ENCODE measurements at regions not wholly inside any gene's neighbourhood (a gene's known extent, or its start where the extent isn't known, plus 50 kb on each side); places are given as distances from the start of the nearest gene placed in this dataset.

DNA sequence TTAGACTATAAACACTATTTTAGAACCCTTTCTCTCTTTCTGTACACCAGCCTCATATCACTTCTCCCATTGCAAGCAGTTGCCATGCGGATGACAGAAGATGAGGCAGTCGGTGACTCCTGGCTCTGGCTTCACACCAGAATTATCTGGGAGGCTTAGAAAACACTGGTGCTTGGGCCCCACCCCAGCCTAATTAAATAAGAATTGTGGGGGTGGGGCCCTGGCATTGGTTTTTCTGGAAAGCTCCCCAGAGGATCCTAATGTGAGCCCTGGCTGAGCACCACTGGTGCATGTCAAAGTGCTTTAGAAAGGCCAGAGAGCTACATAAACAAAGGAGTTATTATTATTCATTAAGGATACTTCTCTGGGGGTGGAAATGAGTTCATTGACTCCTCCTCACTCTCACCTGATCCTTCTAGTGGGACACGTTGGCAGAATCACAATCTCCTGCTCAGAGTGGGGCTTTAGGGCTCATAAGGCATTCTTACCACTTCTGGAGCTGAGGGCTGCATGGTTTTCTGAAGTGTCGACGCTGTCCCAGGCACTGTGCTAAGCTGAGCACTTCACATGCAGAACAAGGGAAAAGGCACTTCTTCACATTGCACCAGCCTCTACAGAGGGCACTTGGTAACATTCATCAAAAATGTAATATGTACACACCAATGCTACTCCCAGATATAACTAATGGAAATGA, 188.5 kb upstream of the TLE3 start:
- Histone ChIP-seq H2AFZ (no peak overlapping the region), H3K79me2 (no peaks in the 10 kb centered on the region), H3K9me3 (ENCODE audit: low read depth) (no peaks in the 10 kb centered on the region), H4K20me1 (ENCODE audit: insufficient read depth, poor library complexity, severe bottlenecking) (no peaks in the 10 kb centered on the region), H3K27ac (no peak overlapping the region), H3K4me1 (ENCODE audit: insufficient read depth) (peaks cover 10% of the 10 kb centered on the region), H3K9me2 (replicated peaks; ENCODE audit: insufficient read depth) (no peaks in the 10 kb centered on the region), H3K4me3 (no peak overlapping the region), H3K4me2 (no peak overlapping the region), H3K27me3 (no peaks in the 10 kb centered on the region), H3K36me3 (replicated peaks; ENCODE audit: insufficient read depth, low read depth) (no peaks in the 10 kb centered on the region)
- DNase-seq (ENCODE audit: low spot score), result peak; percentile 2
- TF ChIP-seq, protein P1, sequence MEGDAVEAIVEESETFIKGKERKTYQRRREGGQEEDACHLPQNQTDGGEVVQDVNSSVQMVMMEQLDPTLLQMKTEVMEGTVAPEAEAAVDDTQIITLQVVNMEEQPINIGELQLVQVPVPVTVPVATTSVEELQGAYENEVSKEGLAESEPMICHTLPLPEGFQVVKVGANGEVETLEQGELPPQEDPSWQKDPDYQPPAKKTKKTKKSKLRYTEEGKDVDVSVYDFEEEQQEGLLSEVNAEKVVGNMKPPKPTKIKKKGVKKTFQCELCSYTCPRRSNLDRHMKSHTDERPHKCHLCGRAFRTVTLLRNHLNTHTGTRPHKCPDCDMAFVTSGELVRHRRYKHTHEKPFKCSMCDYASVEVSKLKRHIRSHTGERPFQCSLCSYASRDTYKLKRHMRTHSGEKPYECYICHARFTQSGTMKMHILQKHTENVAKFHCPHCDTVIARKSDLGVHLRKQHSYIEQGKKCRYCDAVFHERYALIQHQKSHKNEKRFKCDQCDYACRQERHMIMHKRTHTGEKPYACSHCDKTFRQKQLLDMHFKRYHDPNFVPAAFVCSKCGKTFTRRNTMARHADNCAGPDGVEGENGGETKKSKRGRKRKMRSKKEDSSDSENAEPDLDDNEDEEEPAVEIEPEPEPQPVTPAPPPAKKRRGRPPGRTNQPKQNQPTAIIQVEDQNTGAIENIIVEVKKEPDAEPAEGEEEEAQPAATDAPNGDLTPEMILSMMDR (IDR thresholded peaks at IDR 0.05; ENCODE audit: poor library complexity), result no peak
- TF ChIP-seq EZH2phosphoT487 (IDR thresholded peaks at IDR 0.05; ENCODE audit: low read depth, severe bottlenecking, unreplicated experiment) (no peak), EZH2 (IDR thresholded peaks at IDR 0.05; ENCODE audit: borderline replicate concordance) (no peak)
- WGBS (ENCODE audit: low lambda C conversion rate, missing lambda C conversion rate), result 70% methylated on average over 5 of the region's 5 CpGs

DNA sequence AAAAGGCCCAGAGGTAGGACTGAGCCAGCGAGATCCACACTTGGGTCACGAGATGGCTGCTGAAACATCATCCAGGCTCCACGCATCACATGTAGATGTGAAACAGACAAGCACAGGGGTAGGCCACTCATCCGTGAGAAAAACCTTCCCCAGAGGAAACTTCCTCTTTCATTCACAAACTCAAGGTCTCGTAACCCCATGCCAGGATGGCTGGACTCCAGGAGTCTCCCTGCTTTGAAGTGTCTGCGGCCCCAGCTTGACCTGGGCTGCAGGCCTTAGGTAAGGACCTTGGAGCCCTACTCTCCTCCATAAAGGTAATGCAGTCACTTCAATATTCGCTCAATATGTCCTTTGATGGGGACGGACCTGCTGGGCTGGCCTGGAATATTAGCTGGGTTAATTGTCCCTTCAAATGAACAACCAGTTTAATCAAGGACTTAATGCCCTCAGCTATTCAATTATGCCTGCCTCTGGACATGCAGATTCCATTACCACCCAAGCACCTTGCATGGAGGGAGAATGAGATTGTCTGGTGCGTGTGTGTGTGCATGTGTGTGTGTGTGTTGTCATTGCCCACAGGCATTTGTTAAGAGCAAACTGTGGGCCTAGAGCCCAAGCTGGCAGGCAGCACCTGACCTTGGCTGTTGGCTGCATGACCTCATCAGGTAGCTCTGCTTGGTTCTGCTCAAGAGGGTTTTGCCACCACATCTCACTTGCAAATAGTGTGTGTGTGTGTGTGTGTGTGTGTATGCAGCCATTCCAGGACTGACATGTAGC, 186.9 kb upstream of the TLE3 start:
- 95% methylated on average over 9 of the region's 9 CpGs for WGBS (ENCODE audit: low lambda C conversion rate, missing lambda C conversion rate)
- TF ChIP-seq, protein P1 (IDR thresholded peaks at IDR 0.05; ENCODE audit: poor library complexity), result no peak
- TF ChIP-seq EZH2phosphoT487 (IDR thresholded peaks at IDR 0.05; ENCODE audit: low read depth, severe bottlenecking, unreplicated experiment) (no peak), EZH2 (IDR thresholded peaks at IDR 0.05; ENCODE audit: borderline replicate concordance) (no peak)

DNA sequence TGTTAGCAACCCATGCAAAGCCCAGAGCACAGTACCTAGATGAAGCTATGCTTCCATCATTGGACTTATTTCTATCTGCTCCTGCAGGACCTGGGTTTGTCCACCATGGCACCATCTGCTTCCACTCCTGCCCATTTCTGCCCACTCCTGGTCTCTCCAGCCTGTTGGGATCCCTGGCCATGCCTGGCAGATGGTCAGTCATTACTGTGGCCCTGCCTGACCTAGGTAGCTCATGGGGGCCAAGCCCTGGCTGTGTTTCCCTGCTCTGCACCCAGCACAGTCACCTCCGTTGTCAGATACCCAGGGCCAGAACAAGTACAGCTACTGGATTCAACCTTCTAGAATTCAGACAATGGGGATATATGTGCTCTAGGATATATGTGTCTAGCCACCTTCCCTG, 185.8 kb upstream of the TLE3 start:
- WGBS (ENCODE audit: low lambda C conversion rate, missing lambda C conversion rate), result 44% methylated on average over 1 of the region's 1 CpG
- Histone ChIP-seq H3K27me3 (no peaks in the 10 kb centered on the region), H3K4me3 (no peak overlapping the region), H3K9me3 (ENCODE audit: low read depth) (no peaks in the 10 kb centered on the region), H3K79me2 (no peaks in the 10 kb centered on the region), H3K36me3 (replicated peaks; ENCODE audit: insufficient read depth, low read depth) (no peaks in the 10 kb centered on the region), H2AFZ (no peak overlapping the region), H3K4me1 (ENCODE audit: insufficient read depth) (no peaks in the 10 kb centered on the region), H4K20me1 (ENCODE audit: insufficient read depth, poor library complexity, severe bottlenecking) (no peaks in the 10 kb centered on the region), H3K9me2 (replicated peaks; ENCODE audit: insufficient read depth) (no peaks in the 10 kb centered on the region), H3K27ac (no peak overlapping the region), H3K4me2 (no peak overlapping the region)
- DNase-seq (ENCODE audit: low spot score), result no peak
- TF ChIP-seq, protein P1 (IDR thresholded peaks at IDR 0.05; ENCODE audit: poor library complexity), result no peak
- TF ChIP-seq EZH2phosphoT487 (IDR thresholded peaks at IDR 0.05; ENCODE audit: low read depth, severe bottlenecking, unreplicated experiment) (no peak), EZH2 (IDR thresholded peaks at IDR 0.05; ENCODE audit: borderline replicate concordance) (no peak)

More for the DNA sequence above, 186.9 kb upstream of the TLE3 start:
- Histone ChIP-seq H3K36me3 (replicated peaks; ENCODE audit: insufficient read depth, low read depth) (no peaks in the 10 kb centered on the region), H3K27me3 (no peaks in the 10 kb centered on the region), H2AFZ (no peak overlapping the region), H3K79me2 (no peaks in the 10 kb centered on the region), H3K4me3 (no peak overlapping the region), H3K9me2 (replicated peaks; ENCODE audit: insufficient read depth) (no peaks in the 10 kb centered on the region), H3K9me3 (ENCODE audit: low read depth) (no peaks in the 10 kb centered on the region), H3K4me2 (no peak overlapping the region), H3K4me1 (ENCODE audit: insufficient read depth) (peaks cover 3% of the 10 kb centered on the region), H3K27ac (no peak overlapping the region), H4K20me1 (ENCODE audit: insufficient read depth, poor library complexity, severe bottlenecking) (no peaks in the 10 kb centered on the region)
- no peak for DNase-seq (ENCODE audit: low spot score)

All from hepatocyte (in vitro differentiated cells).